ENCODE measurements at regions not wholly inside any gene's neighbourhood (a gene's known extent, or its start where the extent isn't known, plus 50 kb on each side); places are given as distances from the start of the nearest gene placed in this dataset.

DNA sequence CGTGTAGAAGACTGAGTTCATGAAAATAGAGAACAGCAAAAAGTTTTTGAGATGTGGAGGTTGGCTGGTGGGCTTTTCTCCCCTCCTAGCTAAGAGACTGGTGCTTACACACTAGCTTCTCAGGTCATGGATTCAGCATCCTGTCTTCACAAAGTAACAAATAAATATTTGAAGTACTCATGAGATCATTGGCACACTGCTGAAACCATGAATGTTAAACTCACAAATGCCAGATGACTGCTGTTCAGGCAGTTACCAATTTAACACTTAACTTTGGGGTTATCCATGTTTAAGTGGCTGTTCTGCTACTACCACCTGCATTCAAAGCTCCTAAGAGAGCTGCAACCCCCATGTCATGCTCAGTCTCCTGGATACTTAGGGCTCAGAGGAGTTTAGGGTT lies 119.0 kb upstream of the BET1 start:
- TF ChIP-seq, protein P1, sequence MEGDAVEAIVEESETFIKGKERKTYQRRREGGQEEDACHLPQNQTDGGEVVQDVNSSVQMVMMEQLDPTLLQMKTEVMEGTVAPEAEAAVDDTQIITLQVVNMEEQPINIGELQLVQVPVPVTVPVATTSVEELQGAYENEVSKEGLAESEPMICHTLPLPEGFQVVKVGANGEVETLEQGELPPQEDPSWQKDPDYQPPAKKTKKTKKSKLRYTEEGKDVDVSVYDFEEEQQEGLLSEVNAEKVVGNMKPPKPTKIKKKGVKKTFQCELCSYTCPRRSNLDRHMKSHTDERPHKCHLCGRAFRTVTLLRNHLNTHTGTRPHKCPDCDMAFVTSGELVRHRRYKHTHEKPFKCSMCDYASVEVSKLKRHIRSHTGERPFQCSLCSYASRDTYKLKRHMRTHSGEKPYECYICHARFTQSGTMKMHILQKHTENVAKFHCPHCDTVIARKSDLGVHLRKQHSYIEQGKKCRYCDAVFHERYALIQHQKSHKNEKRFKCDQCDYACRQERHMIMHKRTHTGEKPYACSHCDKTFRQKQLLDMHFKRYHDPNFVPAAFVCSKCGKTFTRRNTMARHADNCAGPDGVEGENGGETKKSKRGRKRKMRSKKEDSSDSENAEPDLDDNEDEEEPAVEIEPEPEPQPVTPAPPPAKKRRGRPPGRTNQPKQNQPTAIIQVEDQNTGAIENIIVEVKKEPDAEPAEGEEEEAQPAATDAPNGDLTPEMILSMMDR (IDR thresholded peaks at IDR 0.05; ENCODE audit: poor library complexity) = no peak
- TF ChIP-seq EZH2phosphoT487 (IDR thresholded peaks at IDR 0.05; ENCODE audit: low read depth, severe bottlenecking, unreplicated experiment) = no peak
- TF ChIP-seq EZH2 (IDR thresholded peaks at IDR 0.05; ENCODE audit: borderline replicate concordance) = no peak
- H3K27ac ChIP-seq = no peak overlapping the region
- H4K20me1 ChIP-seq (ENCODE audit: insufficient read depth, poor library complexity, severe bottlenecking) = no peaks in the 10 kb centered on the region
- no peaks in the 10 kb centered on the region for H3K4me1 ChIP-seq (ENCODE audit: insufficient read depth)
- H3K4me2 ChIP-seq = no peak overlapping the region
- no peaks in the 10 kb centered on the region for H3K9me3 ChIP-seq (ENCODE audit: low read depth)
- H3K27me3 ChIP-seq = no peaks in the 10 kb centered on the region
- H3K36me3 ChIP-seq (replicated peaks; ENCODE audit: insufficient read depth, low read depth) = no peaks in the 10 kb centered on the region
- no peak for DNase-seq (ENCODE audit: low spot score)
- H3K9me2 ChIP-seq (replicated peaks; ENCODE audit: insufficient read depth) = no peaks in the 10 kb centered on the region
- H3K79me2 ChIP-seq = no peaks in the 10 kb centered on the region
- no peak overlapping the region for H3K4me3 ChIP-seq
- H2AFZ ChIP-seq = no peak overlapping the region
- 90% methylated on average over 1 of the region's 1 CpG for WGBS (ENCODE audit: low lambda C conversion rate, missing lambda C conversion rate)

DNA sequence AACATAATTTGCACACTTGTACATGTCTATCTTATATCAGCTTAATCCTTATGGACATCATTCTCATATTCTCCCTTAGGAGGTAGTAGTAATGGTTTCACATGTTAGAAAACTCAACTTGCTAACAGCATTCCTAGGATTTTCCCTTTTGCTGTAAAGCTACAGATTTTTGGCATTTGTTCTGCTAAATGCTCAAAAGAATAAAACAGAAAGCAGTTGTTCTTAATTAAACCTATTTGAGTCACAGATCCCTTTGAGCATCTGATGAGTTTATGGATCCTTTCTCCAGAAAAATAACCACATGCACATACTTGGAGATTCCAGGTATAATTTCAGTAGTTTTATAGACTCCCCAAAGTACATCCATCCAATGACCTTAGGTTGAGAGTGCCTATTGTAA lies 122.9 kb upstream of the BET1 start:
- Histone ChIP-seq H3K27me3 (no peaks in the 10 kb centered on the region), H3K4me1 (ENCODE audit: insufficient read depth) (peaks cover 18% of the 10 kb centered on the region), H3K79me2 (no peaks in the 10 kb centered on the region), H3K9me3 (ENCODE audit: low read depth) (no peaks in the 10 kb centered on the region), H3K27ac (no peak overlapping the region), H3K4me3 (no peak overlapping the region), H3K4me2 (no peak overlapping the region), H2AFZ (no peak overlapping the region), H3K36me3 (replicated peaks; ENCODE audit: insufficient read depth, low read depth) (no peaks in the 10 kb centered on the region), H4K20me1 (ENCODE audit: insufficient read depth, poor library complexity, severe bottlenecking) (no peaks in the 10 kb centered on the region), H3K9me2 (replicated peaks; ENCODE audit: insufficient read depth) (no peaks in the 10 kb centered on the region)
- DNase-seq (ENCODE audit: low spot score) = no peak
- TF ChIP-seq EZH2phosphoT487 (IDR thresholded peaks at IDR 0.05; ENCODE audit: low read depth, severe bottlenecking, unreplicated experiment) (no peak), EZH2 (IDR thresholded peaks at IDR 0.05; ENCODE audit: borderline replicate concordance) (no peak)

- 94% methylated on average over 2 of the region's 2 CpGs for WGBS (ENCODE audit: low lambda C conversion rate, missing lambda C conversion rate)
- Histone ChIP-seq H3K79me2 (no peaks in the 10 kb centered on the region), H3K4me2 (no peak overlapping the region), H4K20me1 (ENCODE audit: insufficient read depth, poor library complexity, severe bottlenecking) (no peaks in the 10 kb centered on the region), H3K9me2 (replicated peaks; ENCODE audit: insufficient read depth) (no peaks in the 10 kb centered on the region), H3K4me1 (ENCODE audit: insufficient read depth) (peaks cover 18% of the 10 kb centered on the region), H3K27me3 (no peaks in the 10 kb centered on the region), H2AFZ (no peak overlapping the region), H3K9me3 (ENCODE audit: low read depth) (no peaks in the 10 kb centered on the region), H3K36me3 (replicated peaks; ENCODE audit: insufficient read depth, low read depth) (no peaks in the 10 kb centered on the region), H3K4me3 (no peak overlapping the region), H3K27ac (no peak overlapping the region)
- TF ChIP-seq, protein P1 (IDR thresholded peaks at IDR 0.05; ENCODE audit: poor library complexity) = no peak
- TF ChIP-seq EZH2 (IDR thresholded peaks at IDR 0.05; ENCODE audit: borderline replicate concordance) (no peak), EZH2phosphoT487 (IDR thresholded peaks at IDR 0.05; ENCODE audit: low read depth, severe bottlenecking, unreplicated experiment) (no peak)
- DNase-seq (ENCODE audit: low spot score) = no peak
Measured at GRCh38 chr7:94128072-94128471, 123.9 kb upstream of the BET1 start.

- peak; percentile 30 for DNase-seq (ENCODE audit: low spot score)
- Histone ChIP-seq H3K79me2 (no peaks in the 10 kb centered on the region), H3K4me1 (ENCODE audit: insufficient read depth) (peaks cover 18% of the 10 kb centered on the region), H3K9me3 (ENCODE audit: low read depth) (no peaks in the 10 kb centered on the region), H3K27me3 (no peaks in the 10 kb centered on the region), H3K4me3 (no peak overlapping the region), H3K27ac (peak overlapping the region; percentile 7), H4K20me1 (ENCODE audit: insufficient read depth, poor library complexity, severe bottlenecking) (no peaks in the 10 kb centered on the region), H3K9me2 (replicated peaks; ENCODE audit: insufficient read depth) (no peaks in the 10 kb centered on the region), H2AFZ (no peak overlapping the region), H3K4me2 (peak overlapping the region; percentile 5), H3K36me3 (replicated peaks; ENCODE audit: insufficient read depth, low read depth) (no peaks in the 10 kb centered on the region)
- 12% methylated on average over 1 of the region's 1 CpG for WGBS (ENCODE audit: low lambda C conversion rate, missing lambda C conversion rate)
- TF ChIP-seq, protein P1 (IDR thresholded peaks at IDR 0.05; ENCODE audit: poor library complexity) = no peak
- no peak for TF ChIP-seq EZH2 (IDR thresholded peaks at IDR 0.05; ENCODE audit: borderline replicate concordance)
- TF ChIP-seq EZH2phosphoT487 (IDR thresholded peaks at IDR 0.05; ENCODE audit: low read depth, severe bottlenecking, unreplicated experiment) = no peak
Measured at GRCh38 chr7:94129443-94130140, 125.4 kb upstream of the BET1 start.

All from hepatocyte (in vitro differentiated cells).